Smooth muscle cell (in vitro differentiated cells): ENCODE measurements at regions not wholly inside any gene's neighbourhood (a gene's known extent, or its start where the extent isn't known, plus 50 kb on each side); places are given as distances from the start of the nearest gene placed in this dataset.

Experiments
- DNase-seq: peaks from one replicate; lab custom pipeline; 2025; ENCODE audit not compliant: unreplicated experiment; lab: John Stamatoyannopoulos, UW
- H2AFZ ChIP-seq: fragments of 200-600 bp; sonication (generic); 2 replicates; pipeline ENCODE4 v1.6.0; 2016; ENCODE audit warnings: antibody characterized with exemption, low read depth, mild to moderate bottlenecking
- H3F3A ChIP-seq: fragments of 200-600 bp; sonication (generic); 2 replicates; pipeline ENCODE4 v1.6.0; 2017; ENCODE audit warnings: antibody characterized with exemption, low read depth
- H3K27ac ChIP-seq: fragments of 200-600 bp; sonication (generic); 2 replicates; pipeline ENCODE4 v1.5.1; 2016; ENCODE audit warnings: low read depth, mild to moderate bottlenecking
- H3K27me3 ChIP-seq: fragments of 200-600 bp; sonication (generic); 2 replicates; pipeline ENCODE4 v1.6.1; 2016; ENCODE audit warnings: low read depth, mild to moderate bottlenecking
- H3K36me3 ChIP-seq: fragments of 200-600 bp; sonication (generic); 2 replicates; pipeline ENCODE4 v1.5.1; 2016; ENCODE audit warnings: low read depth
- H3K4me1 ChIP-seq: fragments of 200-600 bp; sonication (generic); 2 replicates; pipeline ENCODE4 v1.5.1; 2016; ENCODE audit warnings: low read depth
- H3K4me2 ChIP-seq: fragments of 200-600 bp; sonication (generic); 2 replicates; pipeline ENCODE4 v1.6.0; 2016; ENCODE audit warnings: mild to moderate bottlenecking
- H3K4me3 ChIP-seq: fragments of 200-600 bp; sonication (generic); 2 replicates; pipeline ENCODE4 v1.5.1; 2016; ENCODE audit warnings: mild to moderate bottlenecking
- H3K79me2 ChIP-seq: fragments of 200-600 bp; sonication (generic); 2 replicates; pipeline ENCODE4 v1.6.0; 2016; ENCODE audit warnings: low read depth, mild to moderate bottlenecking
- H3K9ac ChIP-seq: fragments of 200-600 bp; sonication (generic); 2 replicates; pipeline ENCODE4 v1.6.0; 2016; ENCODE audit warnings: low read depth
- H3K9me3 ChIP-seq: fragments of 200-600 bp; sonication (generic); replicated peaks from 2 replicates; pipeline ENCODE4 v1.5.1; 2016; ENCODE audit warnings: low read depth
- H4K20me1 ChIP-seq: fragments of 200-600 bp; sonication (generic); 2 replicates; pipeline ENCODE4 v1.6.0; 2016; ENCODE audit warnings: low read depth
- WGBS: methylation state at CpG from one replicate; pipeline ENCODE4 v1.1.7; 2016; ENCODE audit warnings: low lambda C conversion rate; 5-methylcytosine and 5-hydroxymethylcytosine counted together
- TF ChIP-seq, protein P1 (sequence below): fragments of 200-600 bp; sonication (generic); IDR thresholded peaks from 2 replicates; pipeline ENCODE4 v1.5.1; 2017; ENCODE audit warnings: borderline replicate concordance, mild to moderate bottlenecking, antibody characterized with exemption; ENCODE audit not compliant: insufficient read depth, poor library complexity, severe bottlenecking

DNA sequence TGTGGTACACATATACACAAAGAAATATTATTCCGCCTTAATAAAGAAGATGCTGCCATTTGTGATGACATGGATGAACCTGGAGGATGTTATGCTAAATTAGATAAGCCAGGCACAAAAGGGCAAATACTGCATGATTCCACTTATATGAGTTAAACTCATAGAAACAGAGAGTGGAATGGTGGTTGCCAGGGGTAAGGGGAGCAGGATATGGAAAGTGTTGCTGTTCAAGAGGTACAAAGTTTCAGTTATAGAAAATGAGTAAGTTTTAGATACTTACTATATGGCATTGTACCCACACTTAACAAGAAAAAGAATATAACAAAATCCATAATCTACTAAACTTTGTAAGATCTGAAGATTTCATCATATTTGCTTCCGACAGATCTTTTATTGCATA, 252.2 kb downstream of the SYK start:
- H4K20me1 ChIP-seq = no peaks in the 10 kb centered on the region
- no peak overlapping the region for H2AFZ ChIP-seq
- H3F3A ChIP-seq = no peaks in the 10 kb centered on the region
- H3K9me3 ChIP-seq = no peaks in the 10 kb centered on the region
- TF ChIP-seq, protein P1, sequence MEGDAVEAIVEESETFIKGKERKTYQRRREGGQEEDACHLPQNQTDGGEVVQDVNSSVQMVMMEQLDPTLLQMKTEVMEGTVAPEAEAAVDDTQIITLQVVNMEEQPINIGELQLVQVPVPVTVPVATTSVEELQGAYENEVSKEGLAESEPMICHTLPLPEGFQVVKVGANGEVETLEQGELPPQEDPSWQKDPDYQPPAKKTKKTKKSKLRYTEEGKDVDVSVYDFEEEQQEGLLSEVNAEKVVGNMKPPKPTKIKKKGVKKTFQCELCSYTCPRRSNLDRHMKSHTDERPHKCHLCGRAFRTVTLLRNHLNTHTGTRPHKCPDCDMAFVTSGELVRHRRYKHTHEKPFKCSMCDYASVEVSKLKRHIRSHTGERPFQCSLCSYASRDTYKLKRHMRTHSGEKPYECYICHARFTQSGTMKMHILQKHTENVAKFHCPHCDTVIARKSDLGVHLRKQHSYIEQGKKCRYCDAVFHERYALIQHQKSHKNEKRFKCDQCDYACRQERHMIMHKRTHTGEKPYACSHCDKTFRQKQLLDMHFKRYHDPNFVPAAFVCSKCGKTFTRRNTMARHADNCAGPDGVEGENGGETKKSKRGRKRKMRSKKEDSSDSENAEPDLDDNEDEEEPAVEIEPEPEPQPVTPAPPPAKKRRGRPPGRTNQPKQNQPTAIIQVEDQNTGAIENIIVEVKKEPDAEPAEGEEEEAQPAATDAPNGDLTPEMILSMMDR = no peak
- 91% methylated on average over 2 of the region's 2 CpGs for WGBS
- no peaks in the 10 kb centered on the region for H3K4me1 ChIP-seq
- no peaks in the 10 kb centered on the region for H3K79me2 ChIP-seq
- no peaks in the 10 kb centered on the region for H3K36me3 ChIP-seq
- H3K27me3 ChIP-seq = peaks cover 3% of the 10 kb centered on the region
- no peak overlapping the region for H3K27ac ChIP-seq
- H3K4me2 ChIP-seq = no peak overlapping the region
- no peak overlapping the region for H3K9ac ChIP-seq
- no peak for DNase-seq
- no peak overlapping the region for H3K4me3 ChIP-seq

DNA sequence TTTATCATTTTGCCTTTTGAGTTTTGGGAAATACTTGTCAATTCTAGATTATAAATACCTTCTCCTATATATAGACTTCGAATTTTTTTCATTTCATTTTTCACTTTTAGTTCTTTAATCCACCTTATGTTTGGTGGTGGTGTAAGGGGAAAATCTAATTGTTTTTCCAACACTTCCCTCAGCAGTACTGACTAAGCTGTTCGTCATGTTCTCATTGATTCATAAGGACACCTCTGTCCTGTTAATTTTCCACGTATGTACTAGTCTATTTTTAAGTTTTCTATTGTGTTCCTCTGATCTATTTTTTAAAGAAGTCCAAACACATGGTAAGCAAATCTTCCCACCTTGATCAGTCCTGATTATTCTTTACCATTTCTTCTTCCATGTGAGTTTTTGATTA, 254.2 kb downstream of the SYK start:
- no peaks in the 10 kb centered on the region for H3K79me2 ChIP-seq
- H4K20me1 ChIP-seq = no peaks in the 10 kb centered on the region
- H2AFZ ChIP-seq = no peak overlapping the region
- TF ChIP-seq, protein P1 = no peak
- no peak overlapping the region for H3K9ac ChIP-seq
- H3F3A ChIP-seq = no peaks in the 10 kb centered on the region
- no peaks in the 10 kb centered on the region for H3K36me3 ChIP-seq
- H3K27ac ChIP-seq = no peak overlapping the region
- no peak for DNase-seq
- no peak overlapping the region for H3K4me2 ChIP-seq
- H3K4me1 ChIP-seq = peaks cover 3% of the 10 kb centered on the region
- H3K9me3 ChIP-seq = no peaks in the 10 kb centered on the region
- 78% methylated on average over 3 of the region's 3 CpGs for WGBS
- no peak overlapping the region for H3K4me3 ChIP-seq
- no peaks in the 10 kb centered on the region for H3K27me3 ChIP-seq

DNA sequence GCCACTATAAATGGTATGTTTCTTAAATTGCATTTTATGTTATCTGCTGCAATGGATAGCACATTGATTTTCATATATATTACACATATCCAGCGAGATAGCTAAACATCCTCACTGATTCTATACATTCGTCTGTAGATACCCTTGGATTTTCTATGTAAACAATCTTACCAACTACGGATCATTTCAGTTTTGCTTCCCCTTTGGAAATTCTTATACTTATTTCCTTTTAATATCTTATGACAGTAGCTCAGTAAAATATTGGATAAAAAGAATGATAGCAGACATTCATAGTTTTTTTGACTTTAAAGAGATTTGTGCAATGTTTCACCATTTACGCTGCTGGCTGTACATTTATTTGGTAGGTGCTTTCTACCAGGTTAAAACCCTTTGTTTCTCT, 254.9 kb downstream of the SYK start:
- H2AFZ ChIP-seq = no peak overlapping the region
- WGBS = 86% methylated on average over 4 of the region's 4 CpGs
- H3K4me1 ChIP-seq = peaks cover 3% of the 10 kb centered on the region
- no peak overlapping the region for H3K9ac ChIP-seq
- no peak overlapping the region for H3K27ac ChIP-seq
- H3F3A ChIP-seq = no peaks in the 10 kb centered on the region
- no peaks in the 10 kb centered on the region for H3K27me3 ChIP-seq
- H3K4me2 ChIP-seq = no peak overlapping the region
- no peaks in the 10 kb centered on the region for H3K36me3 ChIP-seq
- DNase-seq = no peak
- no peaks in the 10 kb centered on the region for H4K20me1 ChIP-seq
- H3K9me3 ChIP-seq = no peaks in the 10 kb centered on the region
- no peak overlapping the region for H3K4me3 ChIP-seq
- TF ChIP-seq, protein P1 = no peak
- no peaks in the 10 kb centered on the region for H3K79me2 ChIP-seq

DNA sequence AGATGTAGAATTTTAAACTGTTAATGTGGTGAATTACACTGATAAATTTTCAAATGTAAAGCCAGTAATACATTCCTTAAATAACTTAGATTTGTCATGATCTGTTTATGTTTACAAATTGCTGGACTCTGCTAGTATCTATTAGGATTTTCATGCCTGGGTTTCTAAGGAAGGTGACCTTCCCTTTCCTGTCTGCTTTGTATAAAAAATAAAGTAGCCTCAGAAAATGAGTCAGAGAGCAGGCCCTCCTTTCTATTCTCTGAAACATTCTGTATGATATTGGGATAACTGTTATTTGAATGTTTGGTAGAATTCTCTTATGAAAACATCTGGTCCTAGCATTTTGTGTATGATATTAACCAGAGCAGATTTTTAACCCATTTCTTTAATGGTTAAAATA, 255.3 kb downstream of the SYK start:
- TF ChIP-seq, protein P1 = no peak
- H3K4me1 ChIP-seq = peaks cover 3% of the 10 kb centered on the region
- no peaks in the 10 kb centered on the region for H3F3A ChIP-seq
- H3K27ac ChIP-seq = no peak overlapping the region
- H3K27me3 ChIP-seq = no peaks in the 10 kb centered on the region
- no peak overlapping the region for H3K9ac ChIP-seq
- no peaks in the 10 kb centered on the region for H4K20me1 ChIP-seq
- no peaks in the 10 kb centered on the region for H3K36me3 ChIP-seq
- no peak overlapping the region for H3K4me3 ChIP-seq
- H3K79me2 ChIP-seq = no peaks in the 10 kb centered on the region
- no peak for DNase-seq
- no peak overlapping the region for H3K4me2 ChIP-seq
- no peaks in the 10 kb centered on the region for H3K9me3 ChIP-seq
- H2AFZ ChIP-seq = no peak overlapping the region
